Stimulated activated CD4-positive, alpha-beta T cell treated with anti-CD3 and anti-CD28 coated beads, Interleukin-4, amount 100 ng/mL, for 24 hours (primary cell): ENCODE measurements at regions not wholly inside any gene's neighbourhood (a gene's known extent, or its start where the extent isn't known, plus 50 kb on each side); places are given as distances from the start of the nearest gene placed in this dataset.

Experiments
- DNase-seq: peaks from one replicate; pipeline ENCODE4 v3.0.0-alpha.2; 2020

- no peak for DNase-seq
Measured at GRCh38 chr1:231108516-231109302, 53.1 kb upstream of the TRIM67 start.

- no peak for DNase-seq
Measured at GRCh38 chr1:231107600-231108326, 54.1 kb upstream of the TRIM67 start.

DNA sequence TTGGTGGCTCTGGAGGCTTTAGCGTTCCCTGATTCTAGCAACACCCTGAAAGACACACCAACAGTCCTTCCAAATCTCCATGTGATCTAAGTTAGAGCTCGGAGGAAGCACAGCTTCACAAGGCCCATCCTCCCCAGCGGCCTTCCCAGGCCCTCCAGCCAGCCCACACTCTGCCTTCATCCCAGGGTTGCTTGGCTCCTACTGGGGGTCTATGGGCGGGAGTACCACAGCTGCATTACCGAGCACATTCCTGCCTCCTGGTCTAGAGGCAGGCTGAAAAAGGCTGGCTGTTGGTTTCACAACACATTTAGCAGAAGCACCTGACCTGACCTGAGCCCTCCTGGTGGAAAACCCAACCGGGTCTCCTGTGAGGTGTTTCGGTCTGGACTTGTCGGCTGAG lies 54.7 kb upstream of the TRIM67 start:
- no peak for DNase-seq

DNA sequence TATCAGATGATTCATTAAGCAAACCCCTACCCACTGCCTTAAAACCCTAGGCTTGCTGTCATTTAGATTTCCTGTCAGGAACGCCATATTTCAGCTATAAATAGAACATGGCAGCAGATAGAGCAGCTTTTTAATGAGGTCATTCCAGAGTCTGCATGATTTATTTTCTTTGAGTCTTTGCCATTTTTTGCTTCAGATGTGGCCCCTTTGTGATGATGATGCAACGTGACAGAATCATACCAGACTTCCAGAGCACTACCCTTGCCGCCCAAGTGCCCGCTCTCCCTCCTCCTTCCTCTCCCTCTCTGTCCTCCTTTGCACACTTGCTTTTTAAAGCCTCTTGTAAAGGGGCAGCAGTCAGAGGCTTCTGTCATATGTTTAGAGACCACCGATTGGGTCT lies 55.5 kb upstream of the TRIM67 start:
- DNase-seq: no peak

- no peak for DNase-seq
Measured at GRCh38 chr1:231104917-231105316, 56.9 kb upstream of the TRIM67 start.

GRCh38 chr1:231103961-231104360 lies 57.9 kb upstream of the TRIM67 start:
- DNase-seq: no peak

DNA sequence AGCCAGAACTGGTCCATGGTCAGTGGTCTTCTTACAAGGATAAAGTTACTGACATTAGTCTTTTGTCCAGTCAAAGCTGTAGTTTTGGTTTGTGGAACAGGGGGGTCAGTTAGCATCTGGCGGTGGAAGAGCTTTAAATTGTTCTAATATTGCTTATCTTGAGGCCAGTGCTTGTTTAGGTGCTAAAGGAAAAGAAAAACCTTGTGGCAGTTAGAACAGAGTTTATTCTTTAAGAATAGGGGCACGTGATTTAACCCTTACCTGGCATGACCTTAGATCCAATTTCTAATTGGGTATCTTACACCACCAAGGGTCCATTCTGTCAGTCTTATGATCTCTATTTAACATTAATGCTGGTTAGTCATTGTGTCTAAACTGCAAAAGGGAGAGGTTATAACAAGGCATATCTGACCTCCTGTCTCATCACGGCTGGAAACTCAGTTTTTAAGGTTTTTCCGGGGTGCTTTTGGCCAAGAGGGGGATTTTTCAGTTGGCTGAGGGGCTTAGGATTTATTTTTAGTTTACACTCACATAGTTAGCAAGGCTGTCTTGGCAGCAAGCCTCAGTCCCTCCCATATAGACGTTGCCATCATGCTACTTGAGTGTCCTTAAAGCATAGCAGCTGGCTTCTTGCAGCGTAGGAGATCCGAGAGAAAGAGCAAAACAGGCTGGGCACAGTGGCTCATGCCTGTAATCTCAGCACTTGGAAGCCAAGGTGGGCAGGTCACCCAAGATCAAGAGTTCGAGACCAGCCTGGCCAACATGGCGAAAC lies 60.1 kb upstream of the FAM89A start:
- DNase-seq: no peak

GRCh38 chr1:231099311-231099710 lies 59.3 kb upstream of the FAM89A start:
- no peak for DNase-seq

- DNase-seq: no peak
Measured at GRCh38 chr1:231095595-231095994, 55.5 kb upstream of the FAM89A start.

- DNase-seq: no peak
Measured at GRCh38 chr1:231094421-231094820, 54.4 kb upstream of the FAM89A start.

DNA sequence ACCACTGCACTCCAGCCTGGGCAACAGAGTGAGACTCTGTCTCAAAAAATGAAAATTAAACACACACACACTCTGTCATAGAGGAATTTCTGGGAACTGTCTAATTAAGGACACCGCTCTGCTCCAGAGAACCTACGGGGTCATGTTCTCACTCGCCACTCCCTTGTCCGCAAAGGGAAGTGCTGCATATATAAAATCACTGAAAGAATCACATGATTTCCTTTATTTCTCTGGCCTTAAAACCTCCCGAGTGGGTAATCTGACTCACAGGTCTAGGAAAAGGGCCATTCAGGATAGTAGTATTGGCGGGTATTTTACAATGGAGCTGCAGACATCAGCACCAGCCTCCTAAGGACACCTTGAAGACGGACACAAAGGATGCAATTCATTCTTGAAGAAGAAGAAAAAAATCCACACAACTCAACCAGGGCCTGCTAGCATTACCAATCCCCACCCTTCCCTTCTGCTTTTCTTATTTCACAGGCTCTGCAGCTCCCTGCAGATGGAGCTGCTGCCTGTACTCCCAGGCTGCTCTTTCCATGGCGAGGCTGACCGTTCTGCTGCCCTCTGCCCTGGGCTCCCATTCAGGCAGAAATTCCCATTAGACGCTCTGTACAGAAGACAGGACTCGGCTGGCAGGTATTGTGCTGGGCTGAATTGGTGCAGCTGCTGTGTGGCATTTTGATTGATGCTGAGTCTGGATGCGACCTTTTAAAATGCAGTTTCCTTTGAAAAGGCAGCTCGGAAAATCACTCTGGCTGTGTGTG lies 53.3 kb upstream of the FAM89A start:
- DNase-seq: no peak

GRCh38 chr1:231092380-231092779 lies 52.3 kb upstream of the FAM89A start:
- no peak for DNase-seq

DNA sequence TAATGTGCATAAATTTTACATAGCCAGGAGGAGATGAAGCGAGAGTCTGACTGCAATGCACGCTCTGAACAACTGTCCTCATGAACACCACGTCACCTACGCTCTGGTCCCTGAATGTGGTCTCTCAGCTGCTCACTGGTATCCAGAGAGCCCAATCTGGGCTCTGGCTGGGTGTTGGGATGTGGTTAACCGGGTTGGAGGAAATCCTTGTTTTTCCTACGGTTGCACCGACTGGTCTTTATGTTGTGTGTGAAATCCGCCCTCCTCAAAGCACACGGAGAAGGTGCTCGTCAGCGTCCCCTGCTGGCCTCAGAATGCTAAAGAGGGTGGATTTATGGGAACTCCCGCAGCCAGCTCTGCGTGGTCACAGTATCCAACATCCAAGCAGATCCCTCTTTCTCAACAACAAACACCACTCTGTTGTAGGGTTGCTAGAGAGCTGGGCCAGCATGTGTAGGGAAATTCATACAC lies 51.8 kb upstream of the FAM89A start:
- DNase-seq: peak; percentile 29

DNA sequence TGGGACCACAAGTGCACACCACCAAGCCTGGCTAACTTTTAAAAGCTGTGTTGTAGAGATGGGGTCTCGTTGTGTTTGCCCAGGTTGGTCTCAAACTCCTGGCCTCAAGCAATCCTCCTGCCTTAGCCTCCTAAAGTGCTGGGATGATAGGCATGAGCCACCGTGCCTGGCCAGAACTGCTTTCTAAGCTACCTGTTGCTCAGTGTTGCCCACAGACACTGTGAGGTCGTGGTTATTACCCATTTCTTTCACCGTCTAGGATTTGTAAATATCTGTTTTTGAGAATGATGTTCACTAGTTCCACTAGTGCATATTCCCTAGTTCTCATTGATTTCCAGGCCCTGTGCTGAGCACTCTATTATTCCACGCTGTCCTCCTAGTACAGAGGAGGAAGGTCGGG lies 51.4 kb upstream of the FAM89A start:
- no peak for DNase-seq
